ENCODE measurements at regions not wholly inside any gene's neighbourhood (a gene's known extent, or its start where the extent isn't known, plus 50 kb on each side); places are given as distances from the start of the nearest gene placed in this dataset.
"Not testable (repeated sequence)": the region's sequence is repeated elsewhere in the genome, so short reads cannot be mapped to it uniquely, and the experiment has no call there.

DNA sequence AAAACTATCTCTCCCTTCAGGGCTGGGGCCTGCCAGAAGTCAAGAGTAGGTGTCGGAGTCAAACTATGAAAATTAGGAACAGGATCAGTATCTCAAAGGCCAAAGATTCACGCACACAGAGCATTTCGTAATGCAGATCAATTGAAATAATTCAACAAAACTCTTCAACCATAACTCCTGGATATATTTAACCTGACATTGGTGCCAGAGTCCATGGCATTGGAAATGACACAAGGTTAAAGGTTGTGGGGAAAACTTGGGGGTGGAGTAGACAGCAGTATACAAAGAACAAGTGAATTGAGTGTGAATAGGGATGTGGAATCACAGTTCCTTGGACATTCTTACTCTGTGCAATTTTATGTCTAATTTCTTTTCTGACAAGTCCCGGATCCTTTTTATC, 788.0 kb upstream of the GYPC start:
- no peak for DNase-seq (ENCODE audit: low spot score)

DNA sequence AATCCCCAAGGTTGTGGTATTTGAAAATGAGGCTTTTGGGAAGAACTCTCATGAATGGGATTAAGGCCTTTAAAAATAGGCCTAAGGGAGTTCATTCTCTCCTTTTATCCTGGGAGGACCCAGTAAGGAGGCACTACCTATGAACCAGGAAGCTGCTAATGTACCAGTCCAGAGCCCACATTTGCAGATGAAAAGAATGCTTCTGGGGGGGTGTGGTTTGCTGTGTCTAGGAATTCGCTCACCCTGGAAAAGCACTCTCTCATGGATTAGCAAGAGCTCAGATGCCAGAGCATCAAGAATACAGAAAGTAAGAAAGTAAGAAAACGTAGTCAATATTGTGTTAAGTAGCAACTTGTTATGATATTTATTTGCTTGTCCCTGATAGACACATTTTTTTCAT, 785.7 kb upstream of the GYPC start:
- no peak for DNase-seq (ENCODE audit: low spot score)

DNA sequence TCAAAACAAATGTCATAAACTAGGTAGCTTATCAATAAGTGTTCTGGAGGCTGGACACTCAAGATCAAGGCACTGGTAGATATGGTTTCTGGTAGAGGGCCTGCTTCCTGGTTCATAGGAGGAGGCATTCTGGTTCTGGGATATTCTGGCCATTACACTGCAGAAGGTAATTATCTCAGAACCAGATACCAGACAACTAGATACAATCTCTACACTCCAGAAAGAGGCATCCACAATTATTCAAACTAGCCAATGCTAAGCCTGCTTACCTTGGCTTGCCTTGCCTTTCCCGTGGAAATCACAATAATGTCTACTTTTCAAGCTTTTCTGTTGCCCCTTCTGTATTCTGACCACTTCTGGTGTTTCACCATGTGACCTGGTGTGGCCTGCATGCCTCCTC, 785.2 kb upstream of the GYPC start:
- no peak for DNase-seq (ENCODE audit: low spot score)

DNA sequence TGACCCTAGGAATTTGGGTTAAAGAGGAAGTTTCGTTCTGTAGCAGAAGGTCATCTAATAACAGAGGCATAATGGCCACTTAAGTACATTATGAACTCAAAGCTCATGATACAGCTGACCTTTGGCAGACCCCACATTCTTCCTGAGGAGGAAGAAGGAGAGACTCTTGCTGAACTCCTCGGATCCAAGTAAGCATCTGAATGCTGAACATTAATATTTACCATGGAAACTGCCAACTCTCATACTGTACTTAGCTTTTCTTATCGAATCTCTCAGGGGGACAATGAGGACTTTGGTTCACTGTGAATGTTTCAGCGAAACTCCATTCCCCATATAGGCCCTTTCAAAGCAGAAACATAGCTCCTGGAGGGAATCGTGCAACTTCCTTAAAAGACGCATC, 781.4 kb upstream of the GYPC start:
- no peak for DNase-seq (ENCODE audit: low spot score)

DNA sequence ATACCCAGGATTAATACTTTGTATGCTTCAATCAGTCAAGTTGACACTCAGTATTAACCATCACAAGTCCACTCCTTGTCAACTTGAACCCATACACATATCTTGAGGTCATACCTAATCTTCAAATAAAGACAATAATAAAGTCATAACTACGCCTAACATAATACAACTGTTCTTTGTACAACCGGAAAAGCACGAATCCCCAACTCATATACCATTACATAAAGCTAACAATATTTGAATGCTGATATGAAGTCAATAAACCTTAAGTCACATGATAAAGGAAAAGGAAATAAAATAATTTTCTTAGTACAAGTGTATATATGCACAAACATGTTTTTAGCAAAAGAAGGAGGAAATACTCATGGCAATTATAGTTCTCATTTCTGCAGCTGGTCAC, 770.6 kb upstream of the GYPC start:
- DNase-seq (ENCODE audit: low spot score): no peak

DNA sequence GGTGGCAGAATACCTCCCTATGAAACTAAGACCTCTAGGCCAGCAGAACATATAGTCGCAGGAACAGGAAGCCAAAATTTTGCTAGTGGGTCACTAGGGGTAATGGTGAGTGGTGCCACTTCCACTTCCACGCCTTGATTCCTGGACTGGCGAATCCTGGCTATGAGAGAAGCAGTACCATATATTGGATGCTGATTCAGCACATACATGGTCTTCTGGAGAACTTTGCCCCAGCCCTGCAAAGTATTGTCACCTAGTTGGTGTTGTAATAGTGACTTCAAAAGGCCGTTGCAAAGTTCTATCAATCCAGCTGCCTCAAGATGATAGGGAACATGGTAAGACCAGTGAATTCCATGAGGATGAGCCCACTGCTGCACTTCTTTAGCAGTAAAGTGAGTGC, 769.8 kb upstream of the GYPC start:
- no peak for DNase-seq (ENCODE audit: low spot score)

DNA sequence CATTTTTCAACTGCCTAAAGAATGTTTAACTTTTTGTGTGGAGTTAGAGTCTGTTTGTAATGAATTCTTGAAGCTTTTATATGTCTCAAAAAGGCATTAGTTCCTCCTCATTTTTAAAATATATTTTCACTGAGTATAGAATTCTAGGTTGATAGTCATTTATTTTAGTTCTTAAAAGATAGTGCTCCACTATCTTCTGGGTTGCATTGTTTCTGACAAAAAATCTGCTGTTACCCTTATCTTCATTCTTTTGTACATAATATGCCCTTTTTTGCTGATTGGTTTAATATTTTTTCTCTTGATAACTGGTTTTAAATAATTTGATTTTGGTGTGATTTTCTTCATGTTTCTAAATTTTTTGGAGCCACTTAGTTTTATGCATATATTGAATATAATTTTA, 754.7 kb upstream of the GYPC start:
- DNase-seq (ENCODE audit: low spot score): no peak

DNA sequence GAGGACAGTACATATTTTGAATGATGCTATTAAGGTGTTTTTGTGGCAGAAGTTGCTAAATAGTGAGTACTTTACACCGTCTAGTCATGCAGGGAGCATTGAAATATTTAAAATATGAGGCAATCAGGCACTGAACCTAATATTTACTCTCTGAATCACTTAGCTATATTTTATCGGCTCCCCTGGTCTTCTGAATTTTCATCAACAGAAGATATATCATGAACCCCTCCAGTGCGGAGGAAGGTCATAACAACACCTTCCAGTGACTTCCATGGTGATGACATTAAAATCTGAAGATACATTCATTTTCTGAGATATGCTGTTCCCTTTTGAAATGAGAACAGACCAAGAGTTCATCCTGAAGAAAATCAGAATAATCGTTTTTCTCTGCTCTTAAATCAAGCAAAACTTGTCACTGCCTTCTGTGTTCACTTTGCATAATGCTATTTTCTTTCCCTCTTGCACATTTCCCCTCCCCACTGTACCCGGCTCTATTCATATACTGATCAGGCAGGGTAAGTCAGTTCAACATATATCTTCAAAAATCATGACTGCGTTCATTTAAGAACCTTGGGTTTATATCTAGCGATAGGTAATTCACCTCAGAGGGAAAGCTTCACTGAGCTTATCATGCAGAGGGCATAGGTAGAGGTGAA, 729.9 kb upstream of the GYPC start:
- DNase-seq (ENCODE audit: low spot score): no peak

DNA sequence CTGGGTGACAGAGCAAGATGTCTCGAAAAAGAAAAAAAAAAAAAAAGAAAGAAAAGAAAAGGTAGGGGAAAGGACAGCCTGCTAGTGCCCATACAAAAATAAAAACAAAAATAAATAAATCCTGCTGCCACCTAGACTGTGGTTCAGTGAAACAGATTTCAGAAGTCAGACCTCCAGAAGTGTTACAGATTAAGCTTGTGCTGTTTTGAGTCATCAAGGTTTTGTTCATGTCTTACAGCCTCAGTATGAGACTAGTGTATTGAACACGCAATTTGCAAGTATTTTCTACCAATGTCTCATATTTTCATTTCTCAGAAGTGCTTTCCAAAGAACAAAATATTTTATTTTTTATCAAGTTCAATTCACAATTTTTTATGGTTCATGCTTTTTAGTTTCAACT, 720.4 kb upstream of the GYPC start:
- DNase-seq (ENCODE audit: low spot score): no peak

DNA sequence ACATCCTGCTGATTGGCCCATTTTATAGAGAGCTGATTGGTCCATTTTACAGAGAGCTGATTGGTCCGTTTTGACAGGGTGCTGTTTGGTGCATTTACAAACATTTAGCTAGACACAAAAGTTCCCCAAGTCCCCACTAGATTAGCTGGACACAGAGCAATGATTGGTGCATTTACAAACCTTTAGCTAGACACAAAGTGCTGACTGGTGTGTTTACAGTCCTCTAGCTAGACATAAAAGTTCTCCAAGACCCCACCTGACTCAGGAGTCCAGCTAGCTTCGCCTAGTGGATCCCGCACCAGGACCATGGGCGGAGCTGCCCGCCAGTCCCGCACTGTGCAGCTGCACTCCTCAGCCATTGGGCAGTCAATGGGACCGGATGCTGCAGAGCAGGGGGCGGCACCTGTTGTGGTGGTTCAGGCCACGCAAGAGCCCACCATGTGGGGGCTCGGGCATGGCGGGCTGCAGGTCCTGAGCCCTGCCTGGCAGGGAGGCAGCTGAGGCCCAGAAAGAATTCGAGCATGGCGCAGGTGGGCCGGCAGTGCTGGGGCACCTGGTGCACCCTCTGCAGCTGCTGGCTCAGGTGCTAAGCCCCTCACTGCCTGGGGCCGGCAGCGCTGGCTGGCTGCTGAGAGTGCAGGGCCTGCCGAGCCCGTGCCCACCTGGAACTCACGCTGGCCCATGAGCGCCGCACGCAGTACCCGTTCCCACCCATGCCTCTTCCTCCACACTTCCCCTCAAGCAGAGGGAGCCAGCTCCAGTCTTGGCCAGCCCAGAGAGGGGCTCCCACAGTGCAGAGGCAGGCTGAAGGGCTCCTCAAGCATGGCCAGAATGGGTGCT, 713.2 kb upstream of the GYPC start:
- no peak for DNase-seq (ENCODE audit: low spot score)

DNA sequence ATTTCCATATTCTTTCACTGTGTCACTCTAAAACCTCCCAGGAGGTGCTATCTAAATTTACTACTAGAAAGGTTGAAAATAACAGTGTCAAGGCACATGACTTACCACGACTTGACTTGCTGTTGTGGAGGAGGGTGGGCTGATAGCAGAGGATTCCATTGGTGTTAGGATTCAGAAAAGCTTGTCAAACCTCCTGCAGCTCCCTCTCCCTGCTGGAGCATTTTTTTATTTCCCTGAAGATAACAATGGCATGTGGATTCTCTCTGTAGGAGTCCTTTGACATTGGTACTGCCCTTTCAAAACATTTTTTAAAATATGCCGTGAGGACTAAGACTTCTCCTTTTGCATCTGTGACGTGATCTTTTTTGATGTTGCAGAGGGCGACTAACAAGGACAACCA, 696.9 kb upstream of the GYPC start:
- DNase-seq (ENCODE audit: low spot score): no peak

DNA sequence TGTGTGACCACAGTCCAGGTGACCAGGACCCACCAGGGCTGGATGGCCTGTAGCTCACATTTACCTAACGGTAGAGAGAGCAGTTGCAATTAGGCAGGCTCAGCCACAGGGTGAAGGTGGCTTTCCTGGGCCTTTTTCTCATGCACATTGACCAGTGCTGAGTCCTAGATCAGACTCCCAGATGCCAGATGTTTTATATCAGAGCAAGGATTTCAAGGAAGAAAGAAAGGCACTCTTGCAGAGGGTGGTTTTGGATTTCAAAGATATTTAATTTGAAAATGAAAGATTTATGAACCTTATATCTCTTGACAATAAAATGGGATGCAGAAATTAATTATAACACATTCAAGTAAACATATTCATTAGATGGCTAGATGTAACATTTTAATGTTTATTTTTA, 694.2 kb upstream of the GYPC start:
- DNase-seq (ENCODE audit: low spot score): no peak

DNA sequence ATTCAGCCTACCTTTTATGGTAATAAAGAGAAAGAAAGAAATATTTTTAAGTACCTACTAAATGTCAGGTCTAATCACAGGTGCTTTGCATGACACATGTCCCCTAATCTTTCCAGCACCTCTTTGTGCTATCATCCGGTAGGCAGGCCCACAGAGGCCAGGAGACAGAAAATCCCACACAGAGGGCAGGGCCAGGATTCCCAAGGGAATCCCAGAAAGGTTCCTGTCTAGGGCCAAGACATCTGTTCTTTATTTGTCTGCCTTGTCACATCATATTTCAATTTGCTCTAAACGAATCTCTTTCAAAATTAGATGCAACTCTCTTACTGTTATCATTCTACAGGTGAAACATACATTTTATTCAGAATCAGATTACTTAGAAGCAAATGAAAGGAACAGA, 676.1 kb upstream of the GYPC start:
- DNase-seq (ENCODE audit: low spot score): no peak

DNA sequence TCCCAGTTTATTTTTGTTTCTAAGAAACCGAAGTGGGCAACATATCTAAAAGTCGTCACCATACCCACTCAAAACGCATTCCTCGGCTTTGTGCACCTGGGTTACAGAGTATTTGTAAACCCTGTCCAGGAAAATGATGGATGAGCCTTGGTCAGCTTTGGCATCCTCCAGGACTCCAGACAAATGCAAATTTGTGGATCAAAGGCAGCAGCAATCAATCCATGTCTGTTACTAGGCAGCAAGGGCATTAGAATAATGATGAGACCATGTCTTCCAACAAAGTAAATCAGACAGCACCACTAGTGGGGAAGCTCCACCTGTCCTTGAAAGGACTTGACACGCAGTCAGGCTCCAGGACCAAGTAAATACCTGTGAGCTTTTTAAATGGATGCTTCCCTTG, 672.6 kb upstream of the GYPC start:
- DNase-seq (ENCODE audit: low spot score): no peak

DNA sequence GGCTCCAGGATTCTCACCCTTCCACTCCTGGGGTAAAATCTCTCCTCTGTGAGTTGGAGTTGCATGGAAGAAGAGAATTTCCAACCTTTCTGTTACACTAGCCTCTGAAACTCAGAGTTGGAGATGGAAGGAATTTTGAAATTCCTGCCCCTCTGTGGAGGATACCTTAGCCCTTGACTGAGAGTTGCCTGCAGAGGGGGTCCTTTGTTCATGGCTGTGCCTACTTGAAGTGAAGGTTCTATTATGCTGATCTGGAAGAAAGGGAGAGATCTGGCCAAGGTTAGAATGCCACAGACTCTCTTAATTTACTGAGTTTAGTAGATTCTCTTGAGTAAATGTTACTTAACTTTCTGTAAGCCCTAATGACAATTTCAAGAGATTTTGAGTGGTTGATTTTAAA, 626.6 kb upstream of the GYPC start:
- no peak for DNase-seq (ENCODE audit: low spot score)

DNA sequence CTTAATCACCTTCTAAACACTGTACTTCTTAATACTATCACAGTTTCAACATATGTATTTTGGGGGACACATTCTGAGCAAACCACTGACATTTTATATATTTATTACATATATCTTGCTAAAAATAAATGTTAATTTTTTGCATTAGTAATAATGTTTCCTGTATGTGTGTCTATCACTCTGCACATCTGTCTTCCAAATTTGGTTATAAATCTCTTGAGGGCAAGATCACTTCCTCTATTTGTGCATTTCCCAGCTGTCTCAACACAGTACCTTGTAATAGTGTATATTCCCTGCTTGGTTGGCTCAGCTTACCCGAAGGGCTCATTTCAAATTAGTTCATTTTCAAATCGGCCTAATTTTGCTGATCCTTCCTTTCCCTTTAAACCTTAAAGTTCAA, 617.1 kb upstream of the GYPC start:
- DNase-seq (ENCODE audit: low spot score): no peak

DNA sequence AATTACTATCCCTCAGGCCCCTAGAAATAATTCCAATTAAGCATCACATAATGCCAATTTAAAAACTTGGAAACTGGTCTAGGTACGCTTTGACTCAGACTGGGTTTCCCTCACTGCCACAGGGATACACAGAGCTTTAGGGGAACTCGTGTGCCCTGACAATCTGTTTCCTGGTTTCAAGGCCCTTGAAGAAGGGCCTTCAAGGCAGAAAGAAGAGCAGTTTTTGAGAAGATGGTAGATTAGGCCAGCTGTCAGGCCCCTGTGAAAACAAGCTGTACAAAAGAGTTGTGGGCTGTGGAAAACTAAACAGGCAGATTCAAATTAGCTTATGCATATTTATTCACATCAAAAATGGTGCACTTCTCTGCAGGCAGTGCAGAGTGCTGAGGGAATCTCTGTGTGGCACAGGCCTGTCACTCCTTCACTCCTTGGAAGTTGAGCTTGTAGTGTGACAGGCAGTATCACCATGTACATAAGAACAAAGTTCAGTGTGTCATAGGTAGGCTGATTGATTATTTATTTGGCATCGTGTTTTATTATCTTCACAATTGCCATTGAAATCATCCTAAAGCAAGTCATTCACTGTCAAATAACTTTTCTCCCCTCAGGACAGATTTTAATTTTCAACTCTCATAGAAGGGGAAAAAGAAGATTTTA, 614.4 kb upstream of the GYPC start:
- no peak for DNase-seq (ENCODE audit: low spot score)

DNA sequence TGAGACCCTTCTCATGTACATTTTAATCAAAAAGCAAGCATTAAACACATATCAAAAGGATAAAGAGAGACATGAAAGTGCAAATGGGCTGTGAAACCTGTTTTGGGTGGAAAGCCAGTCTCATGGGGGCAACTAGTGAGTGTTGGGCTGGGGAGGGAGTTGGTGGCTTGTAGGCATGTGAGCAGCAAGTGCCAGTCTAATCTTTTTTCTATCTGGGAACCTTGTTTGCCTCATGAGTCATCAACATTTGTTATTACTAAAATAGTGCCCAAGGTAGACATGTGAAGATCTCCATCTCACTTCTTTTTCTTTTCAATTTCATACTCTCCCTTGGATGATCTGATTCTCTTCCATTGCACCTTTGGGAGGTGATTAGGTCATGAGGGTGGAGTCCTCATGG, 613.9 kb upstream of the GYPC start:
- DNase-seq (ENCODE audit: low spot score): no peak

DNA sequence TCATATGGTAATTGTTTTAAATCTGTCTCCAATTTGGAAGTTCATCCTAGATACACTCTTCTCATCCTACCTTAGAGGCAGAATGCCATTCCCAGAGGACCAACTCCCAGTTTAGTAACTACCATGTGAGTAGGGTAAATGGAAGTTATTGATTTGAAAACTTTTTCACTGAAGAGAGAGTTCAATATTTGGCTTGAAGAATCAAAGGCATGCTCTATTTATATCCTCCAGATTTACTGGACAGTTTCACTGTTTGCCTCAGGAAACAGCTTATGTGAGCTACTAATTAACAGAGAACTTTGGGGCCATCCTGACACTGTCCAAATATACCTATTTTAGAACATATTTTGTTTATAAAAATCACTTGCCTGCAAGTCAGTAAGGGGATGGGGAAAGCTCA, 607.2 kb upstream of the GYPC start:
- no peak for DNase-seq (ENCODE audit: low spot score)

DNA sequence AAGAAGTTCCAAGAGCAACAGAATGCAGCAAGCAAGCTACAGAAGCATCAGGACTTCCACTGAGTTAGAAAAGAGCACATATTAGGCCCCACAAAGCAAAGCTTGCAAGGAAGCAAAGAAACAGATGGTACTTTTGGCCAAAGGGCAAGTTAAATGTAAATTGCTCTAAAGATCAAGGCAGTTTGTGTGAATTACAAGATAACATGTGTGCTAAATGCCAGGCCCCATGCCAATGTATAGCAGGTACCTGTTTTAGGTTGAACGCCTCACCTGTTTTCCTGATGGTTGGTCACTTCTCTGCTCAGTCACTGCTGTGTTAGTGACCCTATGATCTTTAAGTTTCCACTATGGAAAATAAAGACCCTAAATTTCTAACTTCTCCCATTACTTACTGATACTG, 606.5 kb upstream of the GYPC start:
- no peak for DNase-seq (ENCODE audit: low spot score)

DNA sequence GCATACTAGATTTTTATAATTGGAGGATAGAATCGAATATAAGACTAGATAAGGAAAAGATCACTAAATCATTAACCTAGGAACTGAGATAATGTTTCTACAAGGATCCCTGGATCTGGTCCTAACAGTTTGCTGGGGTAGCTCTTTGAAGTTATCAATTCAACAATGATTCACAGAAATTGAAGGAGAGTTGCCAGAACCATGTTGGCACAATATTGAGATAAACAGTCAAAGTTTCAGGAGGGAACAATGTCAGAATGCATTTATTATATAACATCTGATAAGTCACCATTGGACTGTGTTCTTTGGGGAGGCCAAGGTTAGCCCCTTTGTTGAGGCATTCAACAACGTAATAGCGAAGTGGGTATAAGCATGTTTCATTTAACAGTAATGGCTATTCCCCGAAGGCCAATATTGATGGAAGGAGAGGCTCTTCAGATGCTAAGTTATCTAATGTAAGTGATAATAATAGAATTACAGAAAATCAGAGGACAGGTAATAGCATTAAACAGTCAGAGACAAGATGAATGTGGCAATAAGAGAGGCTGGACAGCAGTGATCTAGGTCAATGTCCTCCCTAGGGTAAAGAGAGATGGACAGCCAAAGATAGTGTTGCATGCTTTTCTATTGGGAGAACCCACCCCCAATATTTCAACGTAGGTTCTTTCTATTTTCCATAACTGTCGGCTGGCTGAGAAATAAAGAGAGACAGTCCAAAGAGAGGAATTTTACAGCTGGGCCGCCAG, 604.8 kb upstream of the GYPC start:
- DNase-seq (ENCODE audit: low spot score): no peak

DNA sequence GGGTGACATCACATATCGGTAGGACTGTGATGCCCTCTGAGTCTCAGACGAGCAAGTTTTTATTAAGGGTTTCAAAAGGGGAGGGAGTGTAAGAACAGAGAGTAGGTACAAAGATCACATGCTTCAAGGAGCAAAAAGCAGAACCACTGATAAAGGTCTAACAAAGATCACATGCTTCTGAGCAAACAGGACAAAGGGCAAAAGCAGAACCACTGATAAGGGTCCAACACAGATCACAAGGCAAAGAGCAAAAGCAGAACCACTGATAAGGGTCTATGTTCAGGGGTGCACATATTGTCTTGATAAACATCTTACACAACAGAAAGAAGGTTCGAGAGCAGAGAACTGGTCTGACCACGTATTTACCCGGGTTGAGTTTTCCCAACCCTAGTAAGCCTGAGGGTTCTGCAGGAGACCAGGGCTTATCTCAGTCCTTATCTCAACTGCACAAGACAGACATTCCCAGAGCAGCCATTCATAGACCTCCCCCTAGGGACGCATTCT, 604.2 kb upstream of the GYPC start:
- DNase-seq (ENCODE audit: low spot score): not testable (repeated sequence)

DNA sequence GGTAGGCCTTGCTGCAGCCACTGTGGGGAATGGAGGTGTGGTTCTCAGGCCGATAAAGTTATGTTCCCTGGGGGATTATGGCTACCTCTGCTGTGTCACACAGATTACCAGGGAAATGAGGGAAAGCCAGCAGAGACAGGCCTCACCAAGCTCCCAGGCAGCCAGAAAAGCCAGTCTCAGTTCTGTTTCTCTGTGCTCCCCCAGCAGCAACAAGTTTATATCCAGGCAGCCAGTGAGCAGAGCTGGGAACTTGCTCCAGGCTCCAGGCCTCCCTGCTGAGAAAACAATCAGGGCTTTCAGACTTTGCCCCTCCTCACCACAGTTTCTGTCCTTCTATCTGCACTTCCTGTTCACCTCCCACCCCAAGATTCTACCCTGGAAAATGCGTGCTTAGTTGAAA, 596.6 kb upstream of the GYPC start:
- no peak for DNase-seq (ENCODE audit: low spot score)

Measured in SW480 (cell line).